AG10803 (cell line): ENCODE measurements at regions not wholly inside any gene's neighbourhood (a gene's known extent, or its start where the extent isn't known, plus 50 kb on each side); places are given as distances from the start of the nearest gene placed in this dataset.

ENCODE experiments used
- DNase-seq: peaks from one replicate; pipeline ENCODE4 v3.0.0; 2010; ENCODE audit warnings: low read depth
- H3K4me3 ChIP-seq: 2 replicates; pipeline ENCODE4 v1.5.1; 2011; ENCODE audit warnings: mild to moderate bottlenecking, low read length, control low read depth
- CTCF ChIP-seq: conservative IDR thresholded peaks from 2 replicates; pipeline ENCODE4 v1.5.1; 2011; ENCODE audit warnings: mild to moderate bottlenecking, low read length, control low read depth, inconsistent platforms

- TF ChIP-seq CTCF = no peak
- no peak for DNase-seq
- no peak overlapping the region for H3K4me3 ChIP-seq
These were observed 681.0 kb downstream of the UQCRFS1 start for GRCh38 chr19:28531979-28532378.

- H3K4me3 ChIP-seq = no peak overlapping the region
- TF ChIP-seq CTCF = no peak
- no peak for DNase-seq
These were observed 682.4 kb downstream of the UQCRFS1 start for GRCh38 chr19:28530406-28531035.

GRCh38 chr19:28526038-28526437, 686.9 kb downstream of the UQCRFS1 start:
- TF ChIP-seq CTCF = no peak
- DNase-seq = no peak
- no peak overlapping the region for H3K4me3 ChIP-seq

- TF ChIP-seq CTCF = no peak
- no peak overlapping the region for H3K4me3 ChIP-seq
- no peak for DNase-seq
These were observed 689.3 kb downstream of the UQCRFS1 start for GRCh38 chr19:28523619-28524018.

- no peak for DNase-seq
- TF ChIP-seq CTCF = no peak
- no peak overlapping the region for H3K4me3 ChIP-seq
These were observed 690.4 kb downstream of the UQCRFS1 start for GRCh38 chr19:28522545-28522922.

GRCh38 chr19:28521614-28522544, 691.1 kb downstream of the UQCRFS1 start:
- no peak overlapping the region for H3K4me3 ChIP-seq
- no peak for DNase-seq
- TF ChIP-seq CTCF = no peak

- DNase-seq = no peak
- TF ChIP-seq CTCF = no peak
These were observed 691.9 kb downstream of the UQCRFS1 start for GRCh38 chr19:28520998-28521568.

More at GRCh38 chr19:28520998-28521568, 691.9 kb downstream of the UQCRFS1 start:
- H3K4me3 ChIP-seq = no peak overlapping the region
